ENCODE measurements at regions not wholly inside any gene's neighbourhood (a gene's known extent, or its start where the extent isn't known, plus 50 kb on each side); places are given as distances from the start of the nearest gene placed in this dataset.
"Not testable (repeated sequence)": the region's sequence is repeated elsewhere in the genome, so short reads cannot be mapped to it uniquely, and the experiment has no call there.

DNA sequence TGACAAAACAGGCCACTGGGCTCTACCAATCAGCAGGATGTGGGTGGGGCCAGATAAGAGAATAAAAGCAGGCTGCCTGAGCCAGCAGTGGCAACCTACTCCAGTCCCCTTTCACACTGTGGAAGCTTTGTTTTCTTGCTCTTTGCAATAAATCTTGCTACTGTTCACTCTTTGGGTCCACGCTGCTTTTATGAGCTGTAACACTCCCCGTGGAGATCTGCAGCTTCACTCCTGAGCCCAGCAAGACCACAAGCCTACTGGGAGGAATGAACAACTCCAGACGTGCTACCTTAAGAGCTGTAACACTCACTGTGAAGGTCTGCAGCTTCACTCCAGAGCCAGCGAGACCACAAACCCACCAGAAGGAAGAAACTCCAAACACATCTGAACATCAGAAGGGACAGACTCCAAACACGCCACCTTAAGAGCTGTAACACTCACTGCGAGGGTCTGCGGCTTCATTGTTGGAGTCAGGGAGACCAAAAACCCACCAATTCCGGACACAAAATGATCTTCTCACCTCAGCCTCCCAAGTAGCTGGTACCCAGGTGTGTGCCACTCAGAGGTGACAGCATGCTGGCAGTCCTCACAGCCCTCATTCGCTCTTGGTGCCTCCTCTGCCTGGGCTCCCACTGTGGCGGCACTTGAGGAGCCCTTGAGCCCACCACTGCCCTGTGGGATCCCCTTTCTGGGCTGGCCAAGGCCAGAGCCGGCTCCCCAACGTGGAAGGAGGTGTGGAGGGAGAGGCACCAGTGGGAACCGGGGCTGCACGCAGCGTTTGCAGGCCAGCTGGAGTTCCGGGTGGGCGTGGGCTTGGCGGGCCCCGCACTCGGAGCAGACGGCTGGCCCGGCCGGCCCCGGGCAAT is 66.0 kb upstream of the SLC25A43 start:
- TF ChIP-seq, protein P1, sequence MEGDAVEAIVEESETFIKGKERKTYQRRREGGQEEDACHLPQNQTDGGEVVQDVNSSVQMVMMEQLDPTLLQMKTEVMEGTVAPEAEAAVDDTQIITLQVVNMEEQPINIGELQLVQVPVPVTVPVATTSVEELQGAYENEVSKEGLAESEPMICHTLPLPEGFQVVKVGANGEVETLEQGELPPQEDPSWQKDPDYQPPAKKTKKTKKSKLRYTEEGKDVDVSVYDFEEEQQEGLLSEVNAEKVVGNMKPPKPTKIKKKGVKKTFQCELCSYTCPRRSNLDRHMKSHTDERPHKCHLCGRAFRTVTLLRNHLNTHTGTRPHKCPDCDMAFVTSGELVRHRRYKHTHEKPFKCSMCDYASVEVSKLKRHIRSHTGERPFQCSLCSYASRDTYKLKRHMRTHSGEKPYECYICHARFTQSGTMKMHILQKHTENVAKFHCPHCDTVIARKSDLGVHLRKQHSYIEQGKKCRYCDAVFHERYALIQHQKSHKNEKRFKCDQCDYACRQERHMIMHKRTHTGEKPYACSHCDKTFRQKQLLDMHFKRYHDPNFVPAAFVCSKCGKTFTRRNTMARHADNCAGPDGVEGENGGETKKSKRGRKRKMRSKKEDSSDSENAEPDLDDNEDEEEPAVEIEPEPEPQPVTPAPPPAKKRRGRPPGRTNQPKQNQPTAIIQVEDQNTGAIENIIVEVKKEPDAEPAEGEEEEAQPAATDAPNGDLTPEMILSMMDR (conservative IDR thresholded peaks at IDR 0.05; ENCODE audit: low read length) = not testable (repeated sequence)
- TF ChIP-seq EZH2phosphoT487 (IDR thresholded peaks at IDR 0.05; ENCODE audit: borderline replicate concordance, low read depth, low read length) = not testable (repeated sequence)

Data from OCI-LY7 (cell line).